Amniotic epithelial cell (primary cell): ENCODE measurements at regions not wholly inside any gene's neighbourhood (a gene's known extent, or its start where the extent isn't known, plus 50 kb on each side); places are given as distances from the start of the nearest gene placed in this dataset.

Experiments
- DNase-seq: peaks from one replicate; pipeline ENCODE4 v3.0.0-alpha.2; 2010; ENCODE audit warnings: low read depth

GRCh38 chr5:163789870-163790269 is 284.5 kb downstream of the MAT2B start:
- DNase-seq: peak; percentile 38

GRCh38 chr5:163790497-163790896 is 285.1 kb downstream of the MAT2B start:
- DNase-seq: no peak

GRCh38 chr5:163794993-163795392 is 289.6 kb downstream of the MAT2B start:
- no peak for DNase-seq

GRCh38 chr5:163807781-163808180 is 302.4 kb downstream of the MAT2B start:
- peak; percentile 53 for DNase-seq

- peak; percentile 27 for DNase-seq
Measured at GRCh38 chr5:163809473-163809872, 304.1 kb downstream of the MAT2B start.

GRCh38 chr5:163813900-163814299 is 308.5 kb downstream of the MAT2B start:
- DNase-seq: no peak

- DNase-seq: peak; percentile 90
Measured at GRCh38 chr5:163815240-163815791, 309.9 kb downstream of the MAT2B start.

GRCh38 chr5:163821142-163821541 is 315.7 kb downstream of the MAT2B start:
- no peak for DNase-seq

- no peak for DNase-seq
Measured at GRCh38 chr5:163822548-163822947, 317.1 kb downstream of the MAT2B start.

- no peak for DNase-seq
Measured at GRCh38 chr5:163825661-163826060, 320.2 kb downstream of the MAT2B start.

GRCh38 chr5:163826201-163826600 is 320.8 kb downstream of the MAT2B start:
- DNase-seq: no peak

GRCh38 chr5:163832155-163832554 is 326.7 kb downstream of the MAT2B start:
- DNase-seq: no peak

GRCh38 chr5:163838738-163839137 is 333.3 kb downstream of the MAT2B start:
- no peak for DNase-seq

- peak; percentile 91 for DNase-seq
Measured at GRCh38 chr5:163846512-163846911, 341.1 kb downstream of the MAT2B start.

GRCh38 chr5:163855754-163856153 is 350.3 kb downstream of the MAT2B start:
- no peak for DNase-seq

GRCh38 chr5:163861670-163862069 is 356.3 kb downstream of the MAT2B start:
- no peak for DNase-seq

- DNase-seq: peak; percentile 57
Measured at GRCh38 chr5:163867324-163867723, 361.9 kb downstream of the MAT2B start.

GRCh38 chr5:163867738-163868137 is 362.3 kb downstream of the MAT2B start:
- DNase-seq: peak; percentile 64

GRCh38 chr5:163869581-163869980 is 364.2 kb downstream of the MAT2B start:
- DNase-seq: no peak

GRCh38 chr5:163870441-163870840 is 365.0 kb downstream of the MAT2B start:
- DNase-seq: no peak

GRCh38 chr5:163874431-163874830 is 369.0 kb downstream of the MAT2B start:
- DNase-seq: no peak

- peak; percentile 67 for DNase-seq
Measured at GRCh38 chr5:163874912-163875311, 369.5 kb downstream of the MAT2B start.

- DNase-seq: no peak
Measured at GRCh38 chr5:163877865-163878264, 372.4 kb downstream of the MAT2B start.

GRCh38 chr5:163878490-163878889 is 373.1 kb downstream of the MAT2B start:
- DNase-seq: no peak

GRCh38 chr5:163880302-163880701 is 374.9 kb downstream of the MAT2B start:
- DNase-seq: peak; percentile 78
